Mononuclear cell (primary cell): ENCODE measurements at regions not wholly inside any gene's neighbourhood (a gene's known extent, or its start where the extent isn't known, plus 50 kb on each side); places are given as distances from the start of the nearest gene placed in this dataset.

Experiments used
- H3K27me3 ChIP-seq: 2 replicates; pipeline ENCODE4 v1.6.0; 2011; ENCODE audit warnings: low read length, control low read depth; ENCODE audit not compliant: insufficient read depth
- H3K4me1 ChIP-seq: 2 replicates; pipeline ENCODE4 v1.5.1; 2011; ENCODE audit warnings: mild to moderate bottlenecking, low read length, control low read depth; ENCODE audit not compliant: insufficient read depth
- H3K4me3 ChIP-seq: 2 replicates; pipeline ENCODE4 v1.5.1; 2011; ENCODE audit warnings: mild to moderate bottlenecking, low read length, moderate library complexity
- H3K9me3 ChIP-seq: 2 replicates; pipeline ENCODE4 v1.5.1; 2011; ENCODE audit warnings: low read depth, mild to moderate bottlenecking, control low read depth, low read length

- no peaks in the 10 kb centered on the region for H3K9me3 ChIP-seq
- H3K4me1 ChIP-seq, result no peaks in the 10 kb centered on the region
- H3K4me3 ChIP-seq, result no peak overlapping the region
- H3K27me3 ChIP-seq, result no peaks in the 10 kb centered on the region
These were observed 94.6 kb upstream of the LGALSL start for GRCh38 chr2:64359171-64359891.

- Histone ChIP-seq H3K4me1 (no peaks in the 10 kb centered on the region), H3K27me3 (no peaks in the 10 kb centered on the region), H3K9me3 (no peaks in the 10 kb centered on the region), H3K4me3 (no peak overlapping the region)
These were observed 93.9 kb upstream of the LGALSL start for GRCh38 chr2:64359892-64360657.

GRCh38 chr2:64361151-64361938 lies 92.6 kb upstream of the LGALSL start:
- no peaks in the 10 kb centered on the region for H3K4me1 ChIP-seq
- no peaks in the 10 kb centered on the region for H3K9me3 ChIP-seq
- H3K27me3 ChIP-seq, result no peaks in the 10 kb centered on the region
- no peak overlapping the region for H3K4me3 ChIP-seq

DNA sequence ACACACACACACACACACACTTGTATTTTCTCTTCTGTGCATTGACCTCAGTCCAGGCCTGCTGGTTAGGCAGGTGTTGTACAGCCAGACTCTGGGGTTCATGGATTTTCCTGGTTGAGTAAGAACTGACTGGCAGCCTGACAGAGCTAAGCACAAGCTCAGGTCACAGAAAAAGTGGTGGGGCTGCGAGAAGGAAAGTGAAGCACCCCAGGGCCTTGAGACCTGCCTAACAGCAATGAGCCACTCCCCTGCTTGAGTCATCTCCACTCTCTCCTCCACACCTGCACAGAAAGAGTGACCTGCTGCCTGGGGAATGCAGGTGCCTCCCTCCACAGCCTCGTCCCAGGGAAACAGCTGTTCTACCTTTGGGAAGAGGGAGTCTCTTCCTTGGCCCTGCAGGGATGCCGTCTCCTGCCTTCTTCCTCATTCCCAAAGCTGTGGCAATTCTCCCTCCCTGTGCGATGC lies 91.4 kb upstream of the LGALSL start:
- no peak overlapping the region for H3K4me3 ChIP-seq
- no peaks in the 10 kb centered on the region for H3K27me3 ChIP-seq
- no peaks in the 10 kb centered on the region for H3K9me3 ChIP-seq
- no peaks in the 10 kb centered on the region for H3K4me1 ChIP-seq

GRCh38 chr2:64363140-64363539 lies 90.8 kb upstream of the LGALSL start:
- Histone ChIP-seq H3K9me3 (no peaks in the 10 kb centered on the region), H3K4me3 (no peak overlapping the region), H3K27me3 (no peaks in the 10 kb centered on the region), H3K4me1 (no peaks in the 10 kb centered on the region)

DNA sequence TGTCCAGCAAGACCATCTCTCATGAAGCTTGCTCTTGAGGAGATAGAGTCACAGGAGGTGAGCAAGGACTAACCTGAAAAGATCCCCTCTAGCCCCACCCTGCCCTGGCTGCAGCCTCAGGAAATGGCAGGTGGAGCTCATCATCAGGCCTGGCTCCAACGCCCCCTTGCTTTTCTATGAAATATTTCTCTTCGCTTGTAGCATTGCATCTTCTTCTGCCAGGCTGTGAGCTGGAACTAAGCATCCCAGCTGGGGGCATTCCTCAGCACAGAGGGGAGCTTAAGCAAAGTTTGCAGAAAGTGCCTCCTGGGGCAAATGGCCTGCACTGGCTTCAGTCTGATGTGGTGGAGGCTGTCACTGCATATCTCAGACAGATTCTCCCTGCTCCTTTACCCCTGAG lies 90.1 kb upstream of the LGALSL start:
- no peaks in the 10 kb centered on the region for H3K4me1 ChIP-seq
- H3K9me3 ChIP-seq, result no peaks in the 10 kb centered on the region
- no peak overlapping the region for H3K4me3 ChIP-seq
- no peaks in the 10 kb centered on the region for H3K27me3 ChIP-seq

- Histone ChIP-seq H3K4me1 (no peaks in the 10 kb centered on the region), H3K4me3 (no peak overlapping the region), H3K27me3 (no peaks in the 10 kb centered on the region), H3K9me3 (no peaks in the 10 kb centered on the region)
These were observed 86.3 kb upstream of the LGALSL start for GRCh38 chr2:64367444-64368232.

GRCh38 chr2:64369706-64370105 lies 84.3 kb upstream of the LGALSL start:
- H3K27me3 ChIP-seq, result no peaks in the 10 kb centered on the region
- no peaks in the 10 kb centered on the region for H3K4me1 ChIP-seq
- H3K9me3 ChIP-seq, result no peaks in the 10 kb centered on the region
- H3K4me3 ChIP-seq, result no peak overlapping the region

GRCh38 chr2:64371727-64372126 lies 82.2 kb upstream of the LGALSL start:
- H3K27me3 ChIP-seq, result no peaks in the 10 kb centered on the region
- no peaks in the 10 kb centered on the region for H3K9me3 ChIP-seq
- H3K4me3 ChIP-seq, result no peak overlapping the region
- no peaks in the 10 kb centered on the region for H3K4me1 ChIP-seq

GRCh38 chr2:64374686-64375085 lies 79.3 kb upstream of the LGALSL start:
- Histone ChIP-seq H3K9me3 (no peaks in the 10 kb centered on the region), H3K4me1 (no peaks in the 10 kb centered on the region), H3K4me3 (no peak overlapping the region), H3K27me3 (no peaks in the 10 kb centered on the region)

DNA sequence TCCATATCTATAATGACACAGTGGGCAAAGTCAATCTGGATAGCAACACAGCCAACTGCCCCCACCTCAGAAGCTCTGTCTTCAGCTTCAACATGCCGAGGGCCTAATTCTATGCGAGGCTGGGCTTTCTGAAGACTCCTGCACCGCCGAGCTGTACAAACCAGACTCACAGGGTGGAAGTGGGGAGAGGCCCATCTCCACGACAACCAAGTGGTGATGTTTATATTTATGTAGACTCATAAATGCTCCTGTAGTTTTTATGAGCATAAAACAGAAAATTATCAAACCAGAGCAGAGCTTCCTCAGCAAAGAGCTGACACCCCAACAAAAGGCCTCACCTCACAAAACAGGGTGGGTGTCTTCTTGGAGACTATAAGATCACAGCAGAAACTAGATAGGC lies 77.0 kb upstream of the LGALSL start:
- no peak overlapping the region for H3K4me3 ChIP-seq
- no peaks in the 10 kb centered on the region for H3K9me3 ChIP-seq
- no peaks in the 10 kb centered on the region for H3K4me1 ChIP-seq
- H3K27me3 ChIP-seq, result no peaks in the 10 kb centered on the region

GRCh38 chr2:64379186-64379585 lies 74.8 kb upstream of the LGALSL start:
- no peak overlapping the region for H3K4me3 ChIP-seq
- H3K27me3 ChIP-seq, result no peaks in the 10 kb centered on the region
- H3K4me1 ChIP-seq, result peaks cover 7% of the 10 kb centered on the region
- H3K9me3 ChIP-seq, result no peaks in the 10 kb centered on the region

- Histone ChIP-seq H3K9me3 (no peaks in the 10 kb centered on the region), H3K4me3 (no peak overlapping the region), H3K27me3 (no peaks in the 10 kb centered on the region), H3K4me1 (peaks cover 7% of the 10 kb centered on the region)
These were observed 73.0 kb upstream of the LGALSL start for GRCh38 chr2:64380853-64381527.

DNA sequence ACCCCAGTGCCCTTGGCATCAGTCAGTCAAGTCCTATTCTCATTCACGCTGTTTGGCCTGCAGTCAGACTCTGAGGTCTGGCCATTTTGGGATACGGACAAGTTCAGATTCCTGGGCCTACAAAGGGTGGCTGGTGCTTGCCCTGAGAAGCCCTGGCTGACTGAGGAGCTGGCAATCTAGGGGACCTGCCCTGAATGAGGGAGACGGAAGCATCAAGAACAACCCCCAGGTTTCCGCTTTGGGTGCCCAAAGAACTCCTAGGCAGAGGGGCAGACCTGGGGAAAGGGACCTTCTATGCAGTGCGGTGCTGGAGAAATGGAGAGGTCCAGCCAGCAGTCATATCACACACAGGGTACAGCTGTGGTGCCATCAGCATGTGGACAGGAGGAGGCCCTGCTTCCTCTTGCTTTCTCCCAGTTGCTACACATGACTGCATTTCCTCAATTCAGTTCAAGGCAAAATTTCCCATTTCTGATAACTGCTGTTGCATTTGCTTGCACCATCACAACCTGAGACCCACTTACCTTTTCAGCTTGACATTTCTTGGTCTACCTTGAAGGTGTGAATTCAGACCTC lies 70.9 kb upstream of the LGALSL start:
- Histone ChIP-seq H3K27me3 (no peaks in the 10 kb centered on the region), H3K4me1 (peaks cover 7% of the 10 kb centered on the region), H3K9me3 (no peaks in the 10 kb centered on the region), H3K4me3 (no peak overlapping the region)
